HEK293 (cell line): ENCODE measurements at regions not wholly inside any gene's neighbourhood (a gene's known extent, or its start where the extent isn't known, plus 50 kb on each side); places are given as distances from the start of the nearest gene placed in this dataset.

Source experiments
- CTCF ChIA-PET: fragments of 350-600 bp; formaldehyde crosslinking; extraction: SDS; loops from one replicate; lab custom pipeline; 2021; ENCODE audit warnings: antibody characterized with exemption; lab: Yijun Ruan, JAX
- POLR2A ChIA-PET: fragments of 300-600 bp; formaldehyde crosslinking; extraction: SDS; loops from one replicate; lab custom pipeline; 2020; ENCODE audit warnings: antibody characterized with exemption, inconsistent platforms; lab: Yijun Ruan, JAX
- H3K27ac ChIP-seq: fragments of 200-500 bp; sonication (Bioruptor generic); 2 replicates; pipeline ENCODE4 v1.5.1; 2014; ENCODE audit warnings: low read depth, low read length, control low read depth, inconsistent platforms; ENCODE audit errors: extremely low read depth
- H3K36me3 ChIP-seq, 2 experiments: fragments of 200-500 bp in 1 of 2; sonication (Bioruptor generic) in 1 of 2; 1 replicate in 1 of 2; 2 replicates in 1 of 2; pipeline ENCODE4 v1.5.1; 2014 to 2017; ENCODE audit warnings: inconsistent platforms in 2 of 2, low read length in 2 of 2; ENCODE audit not compliant: control insufficient read depth in 2 of 2, insufficient read depth in 1 of 2
- H3K4me1 ChIP-seq: fragments of 200-500 bp; sonication (Bioruptor generic); 2 replicates; pipeline ENCODE4 v1.5.1; 2014; ENCODE audit warnings: mild to moderate bottlenecking, low read length, inconsistent platforms; ENCODE audit not compliant: control insufficient read depth, insufficient read depth
- H3K4me3 ChIP-seq: 2 replicates; pipeline ENCODE4 v1.5.1; 2011; ENCODE audit warnings: low read depth, mild to moderate bottlenecking, control low read depth, low read length, moderate library complexity
- H3K9me3 ChIP-seq: fragments of 200-500 bp; sonication (Bioruptor generic); 2 replicates; pipeline ENCODE4 v1.5.1; 2014; ENCODE audit warnings: low read depth, low read length, inconsistent platforms; ENCODE audit not compliant: control insufficient read depth, insufficient read depth
- BCL11B ChIP-seq: fragments of 450-650 bp; formaldehyde crosslinking; IDR thresholded peaks from 2 replicates; pipeline ENCODE4 v1.5.1; 2016; ENCODE audit warnings: low read depth, missing biosample characterization, missing genetic modification characterization
- HOXD13 ChIP-seq: sonication (generic); formaldehyde crosslinking; IDR thresholded peaks from 2 replicates; pipeline ENCODE4 v1.8.0; 2022; ENCODE audit warnings: missing genetic modification reagents, borderline replicate concordance
- ZBTB48 ChIP-seq: fragments of 450-650 bp; formaldehyde crosslinking; IDR thresholded peaks from 2 replicates; pipeline ENCODE4 v1.5.1; 2016; ENCODE audit warnings: missing biosample characterization, missing genetic modification characterization
- ZBTB8A ChIP-seq: fragments of 450-650 bp; formaldehyde crosslinking; IDR thresholded peaks from 2 replicates; pipeline ENCODE4 v1.5.1; 2016; ENCODE audit warnings: missing biosample characterization, missing genetic modification characterization
- ZFP41 ChIP-seq: fragments of 450-650 bp; formaldehyde crosslinking; IDR thresholded peaks from 2 replicates; pipeline ENCODE4 v1.5.1; 2016; ENCODE audit warnings: missing biosample characterization, missing genetic modification characterization, borderline replicate concordance
- ZNF23 ChIP-seq: fragments of 450-650 bp; formaldehyde crosslinking; IDR thresholded peaks from 2 replicates; pipeline ENCODE4 v1.5.1; 2016; ENCODE audit warnings: missing biosample characterization, missing genetic modification characterization, borderline replicate concordance
- ZNF335 ChIP-seq: fragments of 450-650 bp; formaldehyde crosslinking; conservative IDR thresholded peaks from 2 replicates; pipeline ENCODE4 v1.5.1; 2016; ENCODE audit warnings: missing biosample characterization, missing genetic modification characterization
- ZNF624 ChIP-seq: fragments of 450-650 bp; formaldehyde crosslinking; IDR thresholded peaks from 2 replicates; pipeline ENCODE4 v1.5.1; 2017; ENCODE audit warnings: missing biosample characterization, missing genetic modification characterization
- ZNF626 ChIP-seq: fragments of 450-650 bp; sonication (Bioruptor Pico); formaldehyde crosslinking; IDR thresholded peaks from 2 replicates; pipeline ENCODE4 v1.5.1; 2018; ENCODE audit warnings: missing biosample characterization, missing genetic modification characterization, inconsistent platforms
- ZNF670 ChIP-seq: fragments of 450-650 bp; formaldehyde crosslinking; IDR thresholded peaks from 2 replicates; pipeline ENCODE4 v1.5.1; 2016; ENCODE audit warnings: missing biosample characterization, missing genetic modification characterization, low read depth
- ZNF707 ChIP-seq: fragments of 450-650 bp; formaldehyde crosslinking; IDR thresholded peaks from 2 replicates; pipeline ENCODE4 v1.5.1; 2016; ENCODE audit warnings: missing biosample characterization, missing genetic modification characterization
- ZNF747 ChIP-seq: fragments of 450-650 bp; formaldehyde crosslinking; IDR thresholded peaks from 2 replicates; pipeline ENCODE4 v1.5.1; 2016; ENCODE audit warnings: missing biosample characterization, missing genetic modification characterization
- ZNF776 ChIP-seq: fragments of 450-650 bp; formaldehyde crosslinking; IDR thresholded peaks from 2 replicates; pipeline ENCODE4 v1.5.0; 2017; ENCODE audit warnings: missing biosample characterization, missing genetic modification characterization, borderline replicate concordance
- ZNF792 ChIP-seq: fragments of 450-650 bp; formaldehyde crosslinking; IDR thresholded peaks from 2 replicates; pipeline ENCODE4 v1.5.1; 2016; ENCODE audit warnings: missing biosample characterization, missing genetic modification characterization
- ZNF837 ChIP-seq: fragments of 450-650 bp; formaldehyde crosslinking; IDR thresholded peaks from 2 replicates; pipeline ENCODE4 v1.5.1; 2016; ENCODE audit warnings: missing biosample characterization, missing genetic modification characterization
- ZSCAN16 ChIP-seq: fragments of 450-650 bp; formaldehyde crosslinking; IDR thresholded peaks from 2 replicates; pipeline ENCODE4 v1.5.1; 2016; ENCODE audit warnings: missing biosample characterization, missing genetic modification characterization
- TF ChIP-seq, protein P1 (sequence below): fragments of 450-650 bp; formaldehyde crosslinking; IDR thresholded peaks from 2 replicates; pipeline ENCODE4 v1.5.1; 2016; ENCODE audit warnings: missing biosample characterization, missing genetic modification characterization
- TF ChIP-seq, protein P2 (sequence below): fragments of 450-650 bp; formaldehyde crosslinking; IDR thresholded peaks from 2 replicates; pipeline ENCODE4 v1.5.1; 2016; ENCODE audit warnings: missing biosample characterization, missing genetic modification characterization

DNA sequence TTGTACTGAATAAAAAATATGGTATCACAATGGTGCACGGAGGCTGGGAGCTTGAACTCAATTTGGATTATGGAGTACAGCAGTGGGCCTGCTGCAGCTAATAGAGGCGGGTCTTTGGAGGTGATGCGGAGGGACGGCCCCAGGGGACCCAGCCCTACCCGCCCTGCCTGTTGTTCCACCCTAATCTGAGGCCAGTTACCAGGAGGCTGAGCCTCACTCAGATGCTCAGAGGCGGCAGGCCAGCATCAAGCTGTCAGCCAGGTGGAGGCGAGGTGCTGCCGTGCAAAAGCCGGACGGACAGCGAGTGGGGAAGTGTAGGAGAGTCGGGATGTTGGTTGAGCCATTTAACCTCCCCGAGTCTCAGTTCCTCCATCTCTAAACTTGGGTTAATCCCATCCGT lies 218.5 kb upstream of the RGMA start:
- Histone ChIP-seq H3K27ac (no peak overlapping the region), H3K9me3 (no peaks in the 10 kb centered on the region), H3K4me3 (no peak overlapping the region), H3K4me1 (no peaks in the 10 kb centered on the region), H3K36me3 (no peaks in the 10 kb centered on the region)
- ChIA-PET POLR2A (no interaction called here), CTCF (no interaction called here)
- no peak for TF ChIP-seq BCL11B
- TF ChIP-seq, protein P1, sequence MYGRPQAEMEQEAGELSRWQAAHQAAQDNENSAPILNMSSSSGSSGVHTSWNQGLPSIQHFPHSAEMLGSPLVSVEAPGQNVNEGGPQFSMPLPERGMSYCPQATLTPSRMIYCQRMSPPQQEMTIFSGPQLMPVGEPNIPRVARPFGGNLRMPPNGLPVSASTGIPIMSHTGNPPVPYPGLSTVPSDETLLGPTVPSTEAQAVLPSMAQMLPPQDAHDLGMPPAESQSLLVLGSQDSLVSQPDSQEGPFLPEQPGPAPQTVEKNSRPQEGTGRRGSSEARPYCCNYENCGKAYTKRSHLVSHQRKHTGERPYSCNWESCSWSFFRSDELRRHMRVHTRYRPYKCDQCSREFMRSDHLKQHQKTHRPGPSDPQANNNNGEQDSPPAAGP (tag by site-specific recombination): 0 out of 2 replicates have a peak, but pooled peaks have one; percentile 17

DNA sequence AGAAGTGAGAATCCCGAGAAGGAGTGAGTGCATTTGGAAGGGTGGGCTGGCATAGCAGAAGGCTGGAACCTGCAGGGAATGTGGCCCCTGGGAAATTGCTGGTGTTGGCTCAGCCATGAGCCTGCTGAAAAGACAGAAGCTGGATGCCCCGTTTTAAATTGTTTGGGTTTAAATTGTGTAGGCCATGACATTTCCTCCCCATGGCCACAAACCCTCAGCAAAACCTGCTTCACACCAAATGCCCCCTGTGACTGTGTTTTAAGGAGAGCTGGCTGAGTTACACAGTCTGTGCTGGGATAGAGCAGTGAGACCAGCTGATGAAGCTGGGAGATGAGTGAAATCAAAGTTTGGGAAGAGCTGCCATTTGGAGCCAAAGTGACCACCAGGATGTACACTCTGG lies 216.3 kb upstream of the RGMA start:
- TF ChIP-seq ZNF670 (tag by site-specific recombination): no peak
- no peak for TF ChIP-seq ZNF776 (tag by site-specific recombination)
- no peak for TF ChIP-seq ZNF747 (tag by site-specific recombination)
- TF ChIP-seq ZNF837 (tag by site-specific recombination): no peak
- no peak for TF ChIP-seq HOXD13 (CRISPR knock-in tag)
- no peak for TF ChIP-seq ZSCAN16
- no peak for TF ChIP-seq ZNF624 (tag by site-specific recombination)
- no peak for TF ChIP-seq ZFP41 (tag by site-specific recombination)
- TF ChIP-seq ZBTB48 (tag by site-specific recombination): no peak
- no peak for TF ChIP-seq ZNF335
- no peak for TF ChIP-seq ZNF707 (tag by site-specific recombination)
- TF ChIP-seq, all 188 proteins: peak for 0
- Histone ChIP-seq H3K9me3 (no peaks in the 10 kb centered on the region), H3K36me3 (no peaks in the 10 kb centered on the region), H3K4me1 (no peaks in the 10 kb centered on the region), H3K27ac (no peak overlapping the region), H3K4me3 (no peak overlapping the region)
- POLR2A ChIA-PET: no interaction called here
- CTCF ChIA-PET: interaction anchor here (0.6 kb wide), 1 partner anchor 103 kb away, joined by 3 read pairs; no protein-coding TSS in a partner anchor

DNA sequence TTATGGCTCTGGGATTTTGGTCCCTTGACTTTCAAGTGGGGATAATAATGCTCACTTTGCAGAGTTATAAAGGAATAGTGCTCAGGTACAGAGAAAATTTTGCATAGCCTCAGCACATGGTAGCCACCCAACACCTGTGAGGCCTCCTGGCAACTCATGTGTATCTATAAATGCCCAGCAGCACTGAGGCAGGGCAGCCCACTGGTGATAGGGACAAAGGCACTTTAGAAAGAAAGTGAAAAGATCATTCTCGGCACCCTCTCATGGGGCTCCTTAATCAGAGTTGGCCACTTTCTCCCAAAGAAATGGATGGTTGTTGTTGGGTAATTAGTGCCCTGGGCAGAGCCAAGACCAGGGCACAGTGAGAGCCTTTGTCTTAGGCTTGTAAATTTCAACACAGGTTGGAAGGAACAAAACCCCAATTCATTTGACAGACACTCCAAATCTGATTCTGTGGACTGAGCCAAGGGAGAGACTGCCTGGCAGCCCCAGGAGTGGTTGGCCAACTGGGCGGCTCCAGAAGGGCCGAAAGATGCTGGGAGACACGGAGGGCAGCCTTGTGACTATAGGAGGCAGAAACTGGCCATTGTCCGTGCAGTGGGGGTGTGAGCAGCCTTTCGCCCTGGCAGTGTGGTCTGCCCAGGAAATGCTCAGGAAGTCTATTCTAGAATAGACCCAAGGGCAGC lies 213.2 kb upstream of the RGMA start:
- Histone ChIP-seq H3K4me1 (no peaks in the 10 kb centered on the region), H3K27ac (no peak overlapping the region), H3K36me3 (no peaks in the 10 kb centered on the region), H3K9me3 (no peaks in the 10 kb centered on the region), H3K4me3 (no peak overlapping the region)
- CTCF ChIA-PET: no interaction called here
- POLR2A ChIA-PET: no interaction called here
- no peak for TF ChIP-seq ZNF626 (tag by site-specific recombination)
- no peak for TF ChIP-seq ZNF23 (tag by site-specific recombination)

DNA sequence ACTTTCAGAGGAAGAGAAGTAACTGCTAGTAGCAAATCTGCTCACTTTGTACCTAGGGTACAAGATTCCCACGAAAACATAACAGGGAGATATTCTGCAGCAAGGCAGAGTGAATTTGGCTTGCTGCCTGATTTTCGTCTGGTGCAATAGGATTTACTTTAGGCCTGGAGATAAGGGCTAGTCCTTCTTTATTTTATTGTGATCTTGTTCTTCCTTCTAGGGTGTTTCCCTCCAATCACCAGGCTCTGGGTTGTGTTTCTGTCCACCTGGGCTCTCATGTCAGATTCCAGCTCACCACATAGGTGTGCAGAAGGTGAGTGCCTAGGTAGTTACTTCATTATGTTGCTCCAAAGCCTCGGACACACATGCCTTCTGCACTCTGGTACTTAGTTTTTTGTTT lies 211.8 kb upstream of the RGMA start:
- Histone ChIP-seq H3K4me3 (no peak overlapping the region), H3K27ac (no peak overlapping the region), H3K9me3 (no peaks in the 10 kb centered on the region), H3K36me3 (no peaks in the 10 kb centered on the region), H3K4me1 (no peaks in the 10 kb centered on the region)
- CTCF ChIA-PET: no interaction called here
- TF ChIP-seq, protein P2, sequence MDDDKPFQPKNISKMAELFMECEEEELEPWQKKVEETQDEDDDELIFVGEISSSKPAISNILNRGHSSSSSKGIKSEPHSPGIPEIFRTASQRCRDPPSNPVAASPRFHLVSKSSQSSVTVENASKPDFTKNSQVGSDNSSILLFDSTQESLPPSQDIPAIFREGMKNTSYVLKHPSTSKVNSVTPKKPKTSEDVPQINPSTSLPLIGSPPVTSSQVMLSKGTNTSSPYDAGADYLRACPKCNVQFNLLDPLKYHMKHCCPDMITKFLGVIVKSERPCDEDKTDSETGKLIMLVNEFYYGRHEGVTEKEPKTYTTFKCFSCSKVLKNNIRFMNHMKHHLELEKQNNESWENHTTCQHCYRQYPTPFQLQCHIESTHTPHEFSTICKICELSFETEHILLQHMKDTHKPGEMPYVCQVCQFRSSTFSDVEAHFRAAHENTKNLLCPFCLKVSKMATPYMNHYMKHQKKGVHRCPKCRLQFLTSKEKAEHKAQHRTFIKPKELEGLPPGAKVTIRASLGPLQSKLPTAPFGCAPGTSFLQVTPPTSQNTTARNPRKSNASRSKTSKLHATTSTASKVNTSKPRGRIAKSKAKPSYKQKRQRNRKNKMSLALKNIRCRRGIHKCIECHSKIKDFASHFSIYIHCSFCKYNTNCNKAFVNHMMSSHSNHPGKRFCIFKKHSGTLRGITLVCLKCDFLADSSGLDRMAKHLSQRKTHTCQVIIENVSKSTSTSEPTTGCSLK (tag by site-specific recombination): no peak
- TF ChIP-seq ZBTB8A: no peak
- TF ChIP-seq ZNF792 (tag by site-specific recombination): no peak
- POLR2A ChIA-PET: no interaction called here
